H9 (cell line): ENCODE measurements at regions not wholly inside any gene's neighbourhood (a gene's known extent, or its start where the extent isn't known, plus 50 kb on each side); places are given as distances from the start of the nearest gene placed in this dataset.

Experiments
- DNase-seq: peaks from one replicate; pipeline ENCODE4 v3.0.0-alpha.2; 2017
- H2AFZ ChIP-seq: one replicate; pipeline ENCODE4 v1.6.1; 2013; ENCODE audit warnings: mild to moderate bottlenecking, low read length, control low read depth, moderate library complexity
- H2AK5ac ChIP-seq: 2 replicates; pipeline ENCODE4 v1.6.1; 2013; ENCODE audit warnings: low read length, control low read depth, mixed read lengths; ENCODE audit not compliant: insufficient read length
- H2BK120ac ChIP-seq: one replicate; pipeline ENCODE4 v1.6.1; 2013; ENCODE audit warnings: low read depth, mild to moderate bottlenecking, low read length, control low read depth, inconsistent platforms; ENCODE audit not compliant: poor library complexity, severe bottlenecking
- H2BK12ac ChIP-seq: 2 replicates; pipeline ENCODE4 v1.6.1; 2013; ENCODE audit warnings: low read length, control low read depth, mixed read lengths, low read depth; ENCODE audit not compliant: insufficient read length
- H2BK15ac ChIP-seq: 2 replicates; pipeline ENCODE4 v1.6.1; 2013; ENCODE audit warnings: low read depth, low read length, control low read depth
- H2BK20ac ChIP-seq: one replicate; pipeline ENCODE4 v1.6.1; 2013; ENCODE audit warnings: low read depth, mild to moderate bottlenecking, low read length, control low read depth, inconsistent platforms; ENCODE audit not compliant: poor library complexity, severe bottlenecking
- H2BK5ac ChIP-seq: 2 replicates; pipeline ENCODE4 v1.6.1; 2013; ENCODE audit warnings: low read length, control low read depth, mixed read lengths; ENCODE audit not compliant: insufficient read length
- H3K14ac ChIP-seq: 2 replicates; pipeline ENCODE4 v1.6.1; 2013; ENCODE audit warnings: low read length, control low read depth; ENCODE audit not compliant: insufficient read depth
- H3K18ac ChIP-seq: 2 replicates; pipeline ENCODE4 v1.6.1; 2013; ENCODE audit warnings: low read depth, mild to moderate bottlenecking, mixed read lengths, low read length, control low read depth; ENCODE audit not compliant: insufficient read length
- H3K23ac ChIP-seq: 2 replicates; pipeline ENCODE4 v1.6.1; 2013; ENCODE audit warnings: low read length, control low read depth, mixed read lengths, low read depth; ENCODE audit not compliant: insufficient read length
- H3K23me2 ChIP-seq: 2 replicates; pipeline ENCODE4 v1.6.1; 2013; ENCODE audit warnings: low read depth, mild to moderate bottlenecking, mixed read lengths, low read length, control low read depth; ENCODE audit not compliant: insufficient read length, poor library complexity, severe bottlenecking
- H3K27ac ChIP-seq: 2 replicates; pipeline ENCODE4 v1.5.1; 2013; ENCODE audit warnings: low read length, control low read depth, mixed read lengths, low read depth; ENCODE audit not compliant: insufficient read length
- H3K27me3 ChIP-seq: 2 replicates; pipeline ENCODE4 v1.6.1; 2013; ENCODE audit warnings: low read length, control low read depth, inconsistent platforms; ENCODE audit not compliant: insufficient read depth
- H3K4ac ChIP-seq: 2 replicates; pipeline ENCODE4 v1.6.1; 2013; ENCODE audit warnings: low read depth, mild to moderate bottlenecking, control low read depth, inconsistent platforms, low read length, moderate library complexity
- H3K4me1 ChIP-seq: 2 replicates; pipeline ENCODE4 v1.6.1; 2013; ENCODE audit warnings: low read length, control low read depth, inconsistent platforms; ENCODE audit not compliant: insufficient read depth
- H3K4me2 ChIP-seq: 2 replicates; pipeline ENCODE4 v1.6.1; 2013; ENCODE audit warnings: low read length, control low read depth, mixed read lengths; ENCODE audit not compliant: insufficient read length, insufficient read depth
- H3K56ac ChIP-seq: 2 replicates; pipeline ENCODE4 v1.6.1; 2013; ENCODE audit warnings: low read depth, mild to moderate bottlenecking, mixed read lengths, low read length, control low read depth; ENCODE audit not compliant: insufficient read length
- H3K79me1 ChIP-seq: 2 replicates; pipeline ENCODE4 v1.6.1; 2013; ENCODE audit warnings: low read depth, mild to moderate bottlenecking, moderate library complexity, low read length, control low read depth, inconsistent platforms; ENCODE audit not compliant: insufficient read depth, poor library complexity, severe bottlenecking
- H3K79me2 ChIP-seq: 2 replicates; pipeline ENCODE4 v1.6.1; 2013; ENCODE audit warnings: low read length, control low read depth, inconsistent platforms; ENCODE audit not compliant: insufficient read depth
- H3K9ac ChIP-seq: 2 replicates; pipeline ENCODE4 v1.6.1; 2013; ENCODE audit warnings: low read length, control low read depth, mixed read lengths; ENCODE audit not compliant: insufficient read length; ENCODE audit errors: extremely low read depth
- H3K9me3 ChIP-seq: one replicate; pipeline ENCODE4 v1.6.1; 2013; ENCODE audit warnings: low read depth, low read length, inconsistent platforms; ENCODE audit not compliant: control insufficient read depth
- H3T11ph ChIP-seq: one replicate; pipeline ENCODE4 v1.6.1; 2013; ENCODE audit warnings: mild to moderate bottlenecking, low read length, control low read depth, inconsistent platforms
- H4K20me1 ChIP-seq: one replicate; pipeline ENCODE4 v1.6.1; 2013; ENCODE audit not compliant: control insufficient read depth, insufficient read length, insufficient read depth
- H4K5ac ChIP-seq: 2 replicates; pipeline ENCODE4 v1.6.1; 2013; ENCODE audit warnings: low read depth, mild to moderate bottlenecking, mixed read lengths, low read length, control low read depth; ENCODE audit not compliant: insufficient read length
- H4K8ac ChIP-seq: replicated peaks from 2 replicates; pipeline ENCODE4 v1.6.1; 2013; ENCODE audit warnings: low read length, control low read depth, mixed read lengths, low read depth; ENCODE audit not compliant: insufficient read length
- H4K91ac ChIP-seq: 2 replicates; pipeline ENCODE4 v1.6.1; 2013; ENCODE audit warnings: low read depth, mild to moderate bottlenecking, moderate library complexity, mixed read lengths, low read length, control low read depth; ENCODE audit not compliant: insufficient read length
- H3K27ac Mint-ChIP-seq, 3 experiments: 2 replicates in 2 of 3; 3 replicates in 1 of 3; pipeline ENCODE4 v1.8.0; 2020 to 2021; ENCODE audit warnings: mixed read lengths in 3 of 3, mild to moderate bottlenecking in 1 of 3, moderate library complexity in 1 of 3
- H3K27me3 Mint-ChIP-seq: 2 replicates; pipeline ENCODE4 v1.8.0; 2021; ENCODE audit warnings: low read depth, mild to moderate bottlenecking, moderate library complexity, mixed read lengths
- H3K36me3 Mint-ChIP-seq, 3 experiments: 2 replicates in 2 of 3; 3 replicates in 1 of 3; pipeline ENCODE4 v1.8.0; 2020 to 2021; ENCODE audit warnings: low read depth in 3 of 3, mixed read lengths in 3 of 3; ENCODE audit not compliant: insufficient read depth in 1 of 3
- H3K4me1 Mint-ChIP-seq, 2 experiments: 2 replicates each; pipeline ENCODE4 v1.8.0; 2020; ENCODE audit warnings: mixed read lengths in 2 of 2
- H3K4me3 Mint-ChIP-seq, 2 experiments: 2 replicates in 1 of 2; 3 replicates in 1 of 2; pipeline ENCODE4 v1.8.0; 2020 to 2021; ENCODE audit warnings: mild to moderate bottlenecking in 2 of 2, mixed read lengths in 2 of 2, moderate library complexity in 1 of 2
- H3K9me3 Mint-ChIP-seq, 2 experiments: 2 replicates in 1 of 2; 3 replicates in 1 of 2; pipeline ENCODE4 v1.8.0; 2020; ENCODE audit warnings: mild to moderate bottlenecking in 2 of 2, mixed read lengths in 2 of 2, moderate library complexity in 1 of 2
- WGBS: extraction: QIAGEN DNeasy Blood & Tissue Kit; methylation state at CpG from one replicate; pipeline ENCODE4 v1.1.7; 2013; ENCODE audit warnings: missing lambda C conversion rate, low lambda C conversion rate, mixed read lengths; ENCODE audit not compliant: insufficient read length; ENCODE audit errors: extremely low coverage; 5-methylcytosine and 5-hydroxymethylcytosine counted together
- TF ChIP-seq, protein P1 (sequence below): fragments of 200-600 bp; sonication (generic); conservative IDR thresholded peaks from 3 replicates; pipeline ENCODE4 v1.8.0; 2021; ENCODE audit warnings: antibody characterized with exemption, mild to moderate bottlenecking

- H3K14ac ChIP-seq, result no peak overlapping the region
- H2BK15ac ChIP-seq, result no peak overlapping the region
- no peak overlapping the region for H4K91ac ChIP-seq
- H4K8ac ChIP-seq, result no peak overlapping the region
- no peaks in the 10 kb centered on the region for H3K79me1 ChIP-seq
- H3K4me1 ChIP-seq, result no peaks in the 10 kb centered on the region
- no CpG with 5 or more reads among the region's 11 CpGs for WGBS
- no peaks in the 10 kb centered on the region for H3K23me2 ChIP-seq
- no peak overlapping the region for H3K9ac ChIP-seq
- peaks cover 2 to 3% of the 10 kb centered on the region in 2 experiments for H3K4me1 Mint-ChIP-seq
- no peak for DNase-seq
- no peak overlapping the region for H3K23ac ChIP-seq
- TF ChIP-seq, protein P1, sequence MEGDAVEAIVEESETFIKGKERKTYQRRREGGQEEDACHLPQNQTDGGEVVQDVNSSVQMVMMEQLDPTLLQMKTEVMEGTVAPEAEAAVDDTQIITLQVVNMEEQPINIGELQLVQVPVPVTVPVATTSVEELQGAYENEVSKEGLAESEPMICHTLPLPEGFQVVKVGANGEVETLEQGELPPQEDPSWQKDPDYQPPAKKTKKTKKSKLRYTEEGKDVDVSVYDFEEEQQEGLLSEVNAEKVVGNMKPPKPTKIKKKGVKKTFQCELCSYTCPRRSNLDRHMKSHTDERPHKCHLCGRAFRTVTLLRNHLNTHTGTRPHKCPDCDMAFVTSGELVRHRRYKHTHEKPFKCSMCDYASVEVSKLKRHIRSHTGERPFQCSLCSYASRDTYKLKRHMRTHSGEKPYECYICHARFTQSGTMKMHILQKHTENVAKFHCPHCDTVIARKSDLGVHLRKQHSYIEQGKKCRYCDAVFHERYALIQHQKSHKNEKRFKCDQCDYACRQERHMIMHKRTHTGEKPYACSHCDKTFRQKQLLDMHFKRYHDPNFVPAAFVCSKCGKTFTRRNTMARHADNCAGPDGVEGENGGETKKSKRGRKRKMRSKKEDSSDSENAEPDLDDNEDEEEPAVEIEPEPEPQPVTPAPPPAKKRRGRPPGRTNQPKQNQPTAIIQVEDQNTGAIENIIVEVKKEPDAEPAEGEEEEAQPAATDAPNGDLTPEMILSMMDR, result no peak
- H3K4ac ChIP-seq, result no peak overlapping the region
- no peak overlapping the region for H3T11ph ChIP-seq
- no peak overlapping the region for H2BK20ac ChIP-seq
- no peaks in the 10 kb centered on the region for H3K36me3 Mint-ChIP-seq
- no peak overlapping the region for H2AK5ac ChIP-seq
- no peaks in the 10 kb centered on the region; the same call in 1 of the 2 replicates for H3K27me3 ChIP-seq
- H2BK12ac ChIP-seq, result no peak overlapping the region
- peaks cover 39% of the 10 kb centered on the region for H3K27me3 Mint-ChIP-seq
- no peak overlapping the region for H4K5ac ChIP-seq
- H3K9me3 ChIP-seq, result no peaks in the 10 kb centered on the region
- H3K4me2 ChIP-seq, result no peak overlapping the region
- no peak overlapping the region for H3K27ac ChIP-seq
- no peak overlapping the region for H2BK5ac ChIP-seq
- H3K9me3 Mint-ChIP-seq, result no peaks in the 10 kb centered on the region; a peak in 1 of 5 replicates
- no peaks in the 10 kb centered on the region for H4K20me1 ChIP-seq
- H3K56ac ChIP-seq, result no peak overlapping the region
- no peak overlapping the region for H3K27ac Mint-ChIP-seq
- H2BK120ac ChIP-seq, result no peak overlapping the region
- no peak overlapping the region for H2AFZ ChIP-seq
- H3K18ac ChIP-seq, result no peak overlapping the region
- no peak overlapping the region for H3K4me3 Mint-ChIP-seq
- H3K79me2 ChIP-seq, result no peaks in the 10 kb centered on the region
Measured at GRCh38 chr2:60100034-60100433, 453.4 kb downstream of the BCL11A start.
